ENCODE measurements at regions not wholly inside any gene's neighbourhood (a gene's known extent, or its start where the extent isn't known, plus 50 kb on each side); places are given as distances from the start of the nearest gene placed in this dataset.
"Not testable (repeated sequence)": the region's sequence is repeated elsewhere in the genome, so short reads cannot be mapped to it uniquely, and the experiment has no call there.

GRCh38 chr5:181473483-181473882 is 106.4 kb downstream of the OR4F3 start:
- H3K4me1 Mint-ChIP-seq (ENCODE audit: low read depth); POLR2A ChIA-PET; CTCF ChIA-PET; H3K9me3 Mint-ChIP-seq; intact Hi-C loops (cut with micrococcal nuclease); ATAC-seq; H3K27ac Mint-ChIP-seq; H3K4me3 Mint-ChIP-seq; H3K36me3 Mint-ChIP-seq (ENCODE audit: low read depth); H3K27me3 Mint-ChIP-seq: not testable (repeated sequence)
- peak; percentile 1 for DNase-seq

All from activated CD8-positive, alpha-beta T cell treated with anti-CD3 and anti-CD28 coated beads for 36 hours (primary cell).